DND-41 (cell line): ENCODE measurements at regions not wholly inside any gene's neighbourhood (a gene's known extent, or its start where the extent isn't known, plus 50 kb on each side); places are given as distances from the start of the nearest gene placed in this dataset.
"Not testable (repeated sequence)": the region's sequence is repeated elsewhere in the genome, so short reads cannot be mapped to it uniquely, and the experiment has no call there.

Experiments
- ATAC-seq: fragments of 200-7000 bp; cut with Tn5 transposase; 3 replicates; pipeline ENCODE4 v1.9.1; 2021; ENCODE audit warnings: low read depth; ENCODE audit not compliant: insufficient read depth
- DNase-seq: peaks from one replicate; pipeline ENCODE4 v3.0.0-alpha.2; 2020
- H2AFZ ChIP-seq: 2 replicates; pipeline ENCODE4 v1.6.0; 2012; ENCODE audit warnings: low read depth, low read length
- H3K27ac ChIP-seq: 2 replicates; pipeline ENCODE4 v1.5.1; 2012; ENCODE audit warnings: low read length, inconsistent platforms
- H3K27me3 ChIP-seq: fragments of 200-600 bp; sonication (generic); 2 replicates; pipeline ENCODE4 v1.6.0; 2012; ENCODE audit warnings: low read length, mild to moderate bottlenecking, inconsistent platforms; ENCODE audit not compliant: insufficient read depth, poor library complexity
- H3K36me3 ChIP-seq: 2 replicates; pipeline ENCODE4 v1.5.1; 2012; ENCODE audit warnings: low read length, inconsistent platforms; ENCODE audit not compliant: insufficient read depth
- H3K4me1 ChIP-seq: 2 replicates; pipeline ENCODE4 v1.5.1; 2012; ENCODE audit warnings: mild to moderate bottlenecking, low read length; ENCODE audit not compliant: insufficient read depth
- H3K4me2 ChIP-seq: 2 replicates; pipeline ENCODE4 v1.6.0; 2012; ENCODE audit warnings: mild to moderate bottlenecking, moderate library complexity, low read length, inconsistent platforms; ENCODE audit not compliant: insufficient read depth
- H3K4me3 ChIP-seq, 2 experiments: fragments of 200-600 bp in 1 of 2; shearing (Covaris generic) in 1 of 2; 2 replicates each; pipeline ENCODE4 v1.5.1; 2012 to 2016; ENCODE audit warnings: inconsistent platforms in 2 of 2, low read length in 2 of 2, mild to moderate bottlenecking in 2 of 2, low read depth in 1 of 2, moderate library complexity in 1 of 2
- H3K79me2 ChIP-seq: 2 replicates; pipeline ENCODE4 v1.6.0; 2012; ENCODE audit warnings: low read length, inconsistent platforms; ENCODE audit not compliant: insufficient read depth
- H3K9ac ChIP-seq: 2 replicates; pipeline ENCODE4 v1.6.0; 2012; ENCODE audit warnings: low read depth, mild to moderate bottlenecking, inconsistent platforms, low read length, moderate library complexity
- H3K9me3 ChIP-seq: 2 replicates; pipeline ENCODE4 v1.5.1; 2012; ENCODE audit warnings: low read length, moderate library complexity, mild to moderate bottlenecking, inconsistent platforms; ENCODE audit not compliant: insufficient read depth, severe bottlenecking
- H4K20me1 ChIP-seq: 2 replicates; pipeline ENCODE4 v1.6.0; 2012; ENCODE audit warnings: low read length; ENCODE audit not compliant: insufficient read depth
- EZH2 ChIP-seq: IDR thresholded peaks from 3 replicates; pipeline ENCODE4 v1.6.1; 2012; ENCODE audit warnings: borderline replicate concordance, low read depth, mild to moderate bottlenecking, moderate library complexity, low read length, inconsistent platforms; ENCODE audit not compliant: severe bottlenecking
- TF ChIP-seq, protein P1 (sequence below): IDR thresholded peaks from 2 replicates; pipeline ENCODE4 v1.5.1; 2012; ENCODE audit warnings: borderline replicate concordance, low read length, moderate library complexity, mild to moderate bottlenecking; ENCODE audit not compliant: poor library complexity, severe bottlenecking; ENCODE audit errors: extremely low read depth

DNA sequence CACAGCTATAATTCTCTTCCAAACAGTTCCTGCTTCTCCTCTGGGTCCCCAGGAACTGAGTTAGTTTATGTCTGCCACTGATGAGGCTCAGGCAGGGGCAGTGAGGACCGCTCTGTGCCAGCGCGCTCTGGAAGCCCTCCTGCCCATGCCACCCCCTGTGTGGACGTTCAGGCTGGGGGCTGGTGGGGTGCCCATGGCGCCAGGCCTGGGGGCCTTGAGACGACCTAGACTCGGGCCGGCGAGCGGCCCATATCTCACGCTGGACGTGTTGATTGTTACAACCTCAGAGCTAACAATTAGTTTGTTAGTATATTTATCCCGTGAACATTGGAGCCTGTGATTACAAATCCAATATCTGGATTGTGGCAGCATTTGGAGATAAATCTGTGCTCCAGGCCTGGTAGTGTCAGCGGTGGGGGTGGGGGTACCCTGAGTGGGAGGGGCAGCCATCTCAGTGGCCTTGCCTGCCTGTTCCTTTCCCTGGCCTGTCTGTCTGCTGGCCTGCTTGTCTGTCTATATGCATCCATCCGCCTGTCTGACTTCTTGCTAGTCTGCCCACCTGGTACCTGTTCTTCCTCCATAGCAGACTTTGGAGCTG lies 256.5 kb upstream of the MVB12B start:
- Histone ChIP-seq H2AFZ (no peak overlapping the region), H3K4me3 (no peak overlapping the region), H3K4me2 (no peak overlapping the region), H4K20me1 (no peaks in the 10 kb centered on the region; the same call in 1 of the 2 replicates), H3K79me2 (no peaks in the 10 kb centered on the region), H3K9ac (no peak overlapping the region), H3K4me1 (no peaks in the 10 kb centered on the region), H3K27me3 (no peaks in the 10 kb centered on the region), H3K9me3 (no peaks in the 10 kb centered on the region), H3K36me3 (no peaks in the 10 kb centered on the region), H3K27ac (no peak overlapping the region)
- no peak for TF ChIP-seq EZH2
- TF ChIP-seq, protein P1, sequence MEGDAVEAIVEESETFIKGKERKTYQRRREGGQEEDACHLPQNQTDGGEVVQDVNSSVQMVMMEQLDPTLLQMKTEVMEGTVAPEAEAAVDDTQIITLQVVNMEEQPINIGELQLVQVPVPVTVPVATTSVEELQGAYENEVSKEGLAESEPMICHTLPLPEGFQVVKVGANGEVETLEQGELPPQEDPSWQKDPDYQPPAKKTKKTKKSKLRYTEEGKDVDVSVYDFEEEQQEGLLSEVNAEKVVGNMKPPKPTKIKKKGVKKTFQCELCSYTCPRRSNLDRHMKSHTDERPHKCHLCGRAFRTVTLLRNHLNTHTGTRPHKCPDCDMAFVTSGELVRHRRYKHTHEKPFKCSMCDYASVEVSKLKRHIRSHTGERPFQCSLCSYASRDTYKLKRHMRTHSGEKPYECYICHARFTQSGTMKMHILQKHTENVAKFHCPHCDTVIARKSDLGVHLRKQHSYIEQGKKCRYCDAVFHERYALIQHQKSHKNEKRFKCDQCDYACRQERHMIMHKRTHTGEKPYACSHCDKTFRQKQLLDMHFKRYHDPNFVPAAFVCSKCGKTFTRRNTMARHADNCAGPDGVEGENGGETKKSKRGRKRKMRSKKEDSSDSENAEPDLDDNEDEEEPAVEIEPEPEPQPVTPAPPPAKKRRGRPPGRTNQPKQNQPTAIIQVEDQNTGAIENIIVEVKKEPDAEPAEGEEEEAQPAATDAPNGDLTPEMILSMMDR: no peak
- no peak for ATAC-seq
- DNase-seq: no peak

DNA sequence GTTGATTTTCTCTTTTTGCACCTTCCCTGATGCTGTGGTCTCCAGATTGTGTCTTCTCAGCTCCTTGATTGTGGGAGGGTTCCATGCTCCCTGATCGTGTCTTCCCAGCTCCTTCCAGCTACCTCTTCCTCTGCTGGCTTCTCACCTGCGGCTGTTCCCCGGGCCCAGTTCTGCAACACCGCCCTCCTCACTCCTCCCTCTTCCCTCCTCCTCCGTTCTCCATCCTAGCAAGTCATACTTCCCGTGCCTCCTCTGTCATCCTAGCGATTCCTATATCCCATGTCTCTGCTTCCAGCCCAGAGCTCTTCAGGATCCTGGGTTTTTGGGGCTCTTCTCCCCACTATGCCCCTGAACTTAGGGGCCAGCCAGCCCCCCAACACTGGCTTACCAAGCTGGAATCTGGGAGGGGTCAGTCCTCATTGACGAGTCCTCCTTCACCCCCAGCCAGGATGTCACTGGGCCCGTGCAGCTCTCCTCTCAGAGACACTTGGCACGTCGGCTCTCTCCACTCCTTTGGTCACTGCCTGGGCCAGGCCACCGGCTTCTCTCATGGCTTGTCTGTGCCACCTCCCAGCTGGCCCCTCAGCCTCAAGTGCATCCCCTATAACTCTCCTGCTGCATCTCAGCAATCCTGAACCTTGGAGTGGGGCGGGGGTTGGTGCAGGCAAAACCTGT lies 255.4 kb upstream of the MVB12B start:
- no peak for TF ChIP-seq EZH2
- TF ChIP-seq, protein P1: no peak
- Histone ChIP-seq H3K27ac (no peak overlapping the region), H3K27me3 (no peaks in the 10 kb centered on the region), H3K36me3 (no peaks in the 10 kb centered on the region), H3K4me3 (no peak overlapping the region), H3K79me2 (no peaks in the 10 kb centered on the region), H4K20me1 (no peaks in the 10 kb centered on the region; the same call in 1 of the 2 replicates), H3K4me1 (no peaks in the 10 kb centered on the region), H2AFZ (no peak overlapping the region), H3K9me3 (no peaks in the 10 kb centered on the region), H3K4me2 (no peak overlapping the region), H3K9ac (no peak overlapping the region)
- ATAC-seq (no peak), DNase-seq (no peak)

DNA sequence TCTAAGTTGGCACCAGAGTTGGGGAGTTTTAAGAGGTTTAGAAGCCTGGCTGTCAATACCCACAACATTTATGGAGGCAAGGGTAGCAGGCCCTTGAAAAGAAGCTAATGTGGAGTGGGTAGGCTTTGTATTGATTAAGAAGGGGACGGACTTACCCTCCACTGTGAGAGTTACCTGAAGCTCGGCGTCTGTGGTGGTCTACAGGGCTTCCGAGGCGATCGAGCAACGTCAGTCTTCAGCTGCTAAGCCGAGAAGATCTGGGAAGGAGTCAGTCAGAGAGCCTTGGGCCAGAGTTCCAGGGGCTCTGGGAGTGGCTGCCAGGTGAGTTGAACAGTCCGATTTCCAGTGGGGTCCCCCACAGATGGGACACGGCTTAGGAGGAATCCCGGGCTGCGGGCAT lies 249.0 kb upstream of the MVB12B start:
- not testable (repeated sequence) for H3K9ac ChIP-seq, H4K20me1 ChIP-seq, H3K9me3 ChIP-seq, H3K79me2 ChIP-seq, H3K27me3 ChIP-seq, DNase-seq, H3K4me1 ChIP-seq, ATAC-seq, H3K27ac ChIP-seq, H2AFZ ChIP-seq, H3K4me2 ChIP-seq, H3K36me3 ChIP-seq, H3K4me3 ChIP-seq

DNA sequence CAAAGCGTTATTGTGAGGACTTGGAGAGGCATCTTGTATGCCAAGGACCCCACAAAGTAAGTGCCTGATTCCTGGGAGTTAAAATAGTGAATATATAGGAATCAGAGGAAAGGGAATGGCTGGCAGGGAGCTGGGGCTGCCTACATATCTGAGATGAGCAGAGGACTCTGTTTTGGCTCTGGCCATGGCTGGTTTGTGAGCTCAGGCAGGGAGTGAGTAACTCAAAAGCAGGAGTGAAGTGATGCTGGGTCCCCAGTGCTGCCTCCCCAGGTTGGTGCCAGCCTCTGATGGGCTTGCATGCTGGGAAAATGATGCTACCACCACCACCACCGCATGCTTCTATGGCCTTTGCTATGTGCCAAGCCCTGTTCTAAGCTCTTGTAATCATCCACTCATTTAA lies 246.0 kb upstream of the MVB12B start:
- Histone ChIP-seq H3K4me3 (no peak overlapping the region), H3K27ac (no peak overlapping the region), H3K4me2 (no peak overlapping the region), H3K4me1 (peaks cover 3% of the 10 kb centered on the region; the same call in 1 of the 2 replicates), H3K9ac (no peak overlapping the region), H2AFZ (no peak overlapping the region), H3K27me3 (no peaks in the 10 kb centered on the region), H3K79me2 (no peaks in the 10 kb centered on the region), H3K9me3 (no peaks in the 10 kb centered on the region), H4K20me1 (no peaks in the 10 kb centered on the region), H3K36me3 (no peaks in the 10 kb centered on the region)
- no peak for ATAC-seq
- no peak for DNase-seq
- no peak for TF ChIP-seq EZH2
- TF ChIP-seq, protein P1: no peak
